ENCODE measurements at regions not wholly inside any gene's neighbourhood (a gene's known extent, or its start where the extent isn't known, plus 50 kb on each side); places are given as distances from the start of the nearest gene placed in this dataset.

GRCh38 chr21:24881506-24881905 is 725.8 kb downstream of the MRPL39 start:
- Histone ChIP-seq H3K27ac (ENCODE audit: low read length) (no peak overlapping the region), H3K4me1 (ENCODE audit: control insufficient read depth, insufficient read depth, low read length) (no peaks in the 10 kb centered on the region), H3K9me3 (ENCODE audit: control insufficient read depth, low read length) (no peaks in the 10 kb centered on the region), H3K27me3 (ENCODE audit: control insufficient read depth, insufficient read depth) (no peaks in the 10 kb centered on the region), H3K4me3 (ENCODE audit: low read length) (no peak overlapping the region)
- intact Hi-C loops (cut with DNase I) = loop anchor here in 1 of 4 donors (10.0 kb wide), 1 partner anchor 277 kb away; no protein-coding TSS in a partner anchor
- ATAC-seq (no peak), DNase-seq (no peak)
- WGBS = 79% methylated on average over 2 of the region's 2 CpGs

- no peak for ATAC-seq
- Histone ChIP-seq H3K4me3 (ENCODE audit: low read length) (no peak overlapping the region), H3K9me3 (ENCODE audit: control insufficient read depth, low read length) (no peaks in the 10 kb centered on the region), H3K27ac (ENCODE audit: low read length) (no peak overlapping the region), H3K4me1 (ENCODE audit: control insufficient read depth, insufficient read depth, low read length) (no peaks in the 10 kb centered on the region), H3K27me3 (ENCODE audit: control insufficient read depth, insufficient read depth) (no peaks in the 10 kb centered on the region)
- DNase-seq = no peak
- intact Hi-C loops (cut with DNase I) = no loop called here
- 81% methylated on average over 4 of the region's 4 CpGs for WGBS
These were observed 736.6 kb downstream of the MRPL39 start for GRCh38 chr21:24870633-24871032.

- intact Hi-C loops (cut with DNase I) = no loop called here
- Histone ChIP-seq H3K4me3 (ENCODE audit: low read length) (no peak overlapping the region), H3K4me1 (ENCODE audit: control insufficient read depth, insufficient read depth, low read length) (no peaks in the 10 kb centered on the region), H3K27ac (ENCODE audit: low read length) (no peak overlapping the region), H3K9me3 (ENCODE audit: control insufficient read depth, low read length) (no peaks in the 10 kb centered on the region), H3K27me3 (ENCODE audit: control insufficient read depth, insufficient read depth) (no peaks in the 10 kb centered on the region)
- WGBS = 92% methylated on average over 2 of the region's 2 CpGs
- DNase-seq = no peak
- no peak for ATAC-seq
These were observed 737.4 kb downstream of the MRPL39 start for GRCh38 chr21:24869862-24870261.

GRCh38 chr21:24868117-24868516 is 739.2 kb downstream of the MRPL39 start:
- 75% methylated on average over 1 of the region's 1 CpG for WGBS
- H3K27ac ChIP-seq (ENCODE audit: low read length) = no peak overlapping the region
- no peak overlapping the region for H3K4me3 ChIP-seq (ENCODE audit: low read length)
- H3K9me3 ChIP-seq (ENCODE audit: control insufficient read depth, low read length) = no peaks in the 10 kb centered on the region
- DNase-seq = no peak
- ATAC-seq = no peak
- intact Hi-C loops (cut with DNase I) = no loop called here
- no peaks in the 10 kb centered on the region for H3K4me1 ChIP-seq (ENCODE audit: control insufficient read depth, insufficient read depth, low read length)
- no peaks in the 10 kb centered on the region for H3K27me3 ChIP-seq (ENCODE audit: control insufficient read depth, insufficient read depth)

- no peak for DNase-seq
- H3K27me3 ChIP-seq (ENCODE audit: control insufficient read depth, insufficient read depth) = no peaks in the 10 kb centered on the region
- H3K9me3 ChIP-seq (ENCODE audit: control insufficient read depth, low read length) = no peaks in the 10 kb centered on the region
- H3K4me3 ChIP-seq (ENCODE audit: low read length) = no peak overlapping the region
- no peak overlapping the region for H3K27ac ChIP-seq (ENCODE audit: low read length)
- H3K4me1 ChIP-seq (ENCODE audit: control insufficient read depth, insufficient read depth, low read length) = no peaks in the 10 kb centered on the region
- no peak for ATAC-seq
- intact Hi-C loops (cut with DNase I) = no loop called here
- 36% methylated on average over 1 of the region's 1 CpG for WGBS
These were observed 745.8 kb downstream of the MRPL39 start for GRCh38 chr21:24861471-24861870.

- WGBS = 79% methylated on average over 1 of the region's 1 CpG
- ATAC-seq = no peak
- DNase-seq = no peak
- intact Hi-C loops (cut with DNase I) = no loop called here
- no peaks in the 10 kb centered on the region for H3K9me3 ChIP-seq (ENCODE audit: control insufficient read depth, low read length)
- H3K4me1 ChIP-seq (ENCODE audit: control insufficient read depth, insufficient read depth, low read length) = no peaks in the 10 kb centered on the region
- no peak overlapping the region for H3K27ac ChIP-seq (ENCODE audit: low read length)
- H3K27me3 ChIP-seq (ENCODE audit: control insufficient read depth, insufficient read depth) = no peaks in the 10 kb centered on the region
- no peak overlapping the region for H3K4me3 ChIP-seq (ENCODE audit: low read length)
These were observed 751.0 kb downstream of the MRPL39 start for GRCh38 chr21:24856326-24856725.

- Histone ChIP-seq H3K9me3 (ENCODE audit: control insufficient read depth, low read length) (no peaks in the 10 kb centered on the region), H3K27me3 (ENCODE audit: control insufficient read depth, insufficient read depth) (no peaks in the 10 kb centered on the region), H3K4me1 (ENCODE audit: control insufficient read depth, insufficient read depth, low read length) (no peaks in the 10 kb centered on the region), H3K27ac (ENCODE audit: low read length) (no peak overlapping the region), H3K4me3 (ENCODE audit: low read length) (no peak overlapping the region)
- no peak for DNase-seq
- 72% methylated on average over 1 of the region's 1 CpG for WGBS
- intact Hi-C loops (cut with DNase I) = no loop called here
- ATAC-seq = no peak
These were observed 754.6 kb downstream of the MRPL39 start for GRCh38 chr21:24852610-24853195.

- DNase-seq (no peak), ATAC-seq (no peak)
- Histone ChIP-seq H3K27ac (ENCODE audit: low read length) (no peak overlapping the region), H3K4me3 (ENCODE audit: low read length) (no peak overlapping the region), H3K9me3 (ENCODE audit: control insufficient read depth, low read length) (no peaks in the 10 kb centered on the region), H3K27me3 (ENCODE audit: control insufficient read depth, insufficient read depth) (no peaks in the 10 kb centered on the region), H3K4me1 (ENCODE audit: control insufficient read depth, insufficient read depth, low read length) (no peaks in the 10 kb centered on the region)
- intact Hi-C loops (cut with DNase I) = no loop called here
- WGBS = 91% methylated on average over 1 of the region's 1 CpG
These were observed 757.2 kb downstream of the MRPL39 start for GRCh38 chr21:24850121-24850520.

GRCh38 chr21:24844671-24845070 is 762.6 kb downstream of the MRPL39 start:
- H3K9me3 ChIP-seq (ENCODE audit: control insufficient read depth, low read length) = no peaks in the 10 kb centered on the region
- DNase-seq (no peak), ATAC-seq (no peak)
- intact Hi-C loops (cut with DNase I) = no loop called here
- no peaks in the 10 kb centered on the region for H3K27me3 ChIP-seq (ENCODE audit: control insufficient read depth, insufficient read depth)
- no peak overlapping the region for H3K4me3 ChIP-seq (ENCODE audit: low read length)
- no peaks in the 10 kb centered on the region for H3K4me1 ChIP-seq (ENCODE audit: control insufficient read depth, insufficient read depth, low read length)
- no peak overlapping the region for H3K27ac ChIP-seq (ENCODE audit: low read length)
- 38% methylated on average over 5 of the region's 5 CpGs for WGBS

GRCh38 chr21:24840287-24840686 is 767.0 kb downstream of the MRPL39 start:
- intact Hi-C loops (cut with DNase I) = no loop called here
- no peaks in the 10 kb centered on the region for H3K4me1 ChIP-seq (ENCODE audit: control insufficient read depth, insufficient read depth, low read length)
- H3K27ac ChIP-seq (ENCODE audit: low read length) = no peak overlapping the region
- H3K27me3 ChIP-seq (ENCODE audit: control insufficient read depth, insufficient read depth) = no peaks in the 10 kb centered on the region
- no peak for ATAC-seq
- no peak overlapping the region for H3K4me3 ChIP-seq (ENCODE audit: low read length)
- DNase-seq = peak in 2 of 3 donors; percentile 27 to 50
- H3K9me3 ChIP-seq (ENCODE audit: control insufficient read depth, low read length) = no peaks in the 10 kb centered on the region
- 88% methylated on average over 30 of the region's 30 CpGs for WGBS

GRCh38 chr21:24832961-24833360 is 774.3 kb downstream of the MRPL39 start:
- ATAC-seq = no peak
- intact Hi-C loops (cut with DNase I) = no loop called here
- WGBS = 77% methylated on average over 1 of the region's 1 CpG

GRCh38 chr21:24829397-24829796 is 777.9 kb downstream of the MRPL39 start:
- H3K9me3 ChIP-seq (ENCODE audit: control insufficient read depth, low read length) = no peaks in the 10 kb centered on the region
- peak in 1 of 2 donors; percentile 76 for ATAC-seq
- no peak overlapping the region for H3K27ac ChIP-seq (ENCODE audit: low read length)
- H3K4me3 ChIP-seq (ENCODE audit: low read length) = no peak overlapping the region
- intact Hi-C loops (cut with DNase I) = no loop called here
- no peaks in the 10 kb centered on the region for H3K27me3 ChIP-seq (ENCODE audit: control insufficient read depth, insufficient read depth)
- H3K4me1 ChIP-seq (ENCODE audit: control insufficient read depth, insufficient read depth, low read length) = no peaks in the 10 kb centered on the region
- peak in 1 of 3 donors; percentile 37 for DNase-seq
- 17% methylated on average over 1 of the region's 1 CpG for WGBS

More at GRCh38 chr21:24832961-24833360, 774.3 kb downstream of the MRPL39 start:
- no peaks in the 10 kb centered on the region for H3K4me1 ChIP-seq (ENCODE audit: control insufficient read depth, insufficient read depth, low read length)
- no peak for DNase-seq
- no peaks in the 10 kb centered on the region for H3K27me3 ChIP-seq (ENCODE audit: control insufficient read depth, insufficient read depth)
- H3K4me3 ChIP-seq (ENCODE audit: low read length) = no peak overlapping the region
- no peaks in the 10 kb centered on the region for H3K9me3 ChIP-seq (ENCODE audit: control insufficient read depth, low read length)
- H3K27ac ChIP-seq (ENCODE audit: low read length) = no peak overlapping the region
